HCT116 (cell line): ENCODE measurements at regions not wholly inside any gene's neighbourhood (a gene's known extent, or its start where the extent isn't known, plus 50 kb on each side); places are given as distances from the start of the nearest gene placed in this dataset.
"Not testable (repeated sequence)": the region's sequence is repeated elsewhere in the genome, so short reads cannot be mapped to it uniquely, and the experiment has no call there.

ENCODE experiments used
- ATAC-seq: fragments of 200-7000 bp; cut with Tn5 transposase; 2 replicates; pipeline ENCODE4 v1.9.1; 2020; ENCODE audit warnings: mild to moderate bottlenecking, moderate library complexity
- BruUV-seq: library from RNA; stranded (reverse); fragments of 400-500 nt; replicated peaks from 2 replicates; lab custom pipeline; 2021; lab: Mats Ljungman, UMichigan
- CTCF ChIA-PET: fragments of 300-600 bp; sonication (Branson Sonifier 250); formaldehyde crosslinking; loops from one replicate; lab custom pipeline; 2021; ENCODE audit warnings: antibody characterized with exemption; lab: Charles Lee
- POLR2A ChIA-PET: fragments of 300-600, 350-600 bp; sonication (Branson Sonifier 250); formaldehyde crosslinking; loops from one replicate; lab custom pipeline; 2021; ENCODE audit warnings: antibody characterized with exemption; lab: Charles Lee
- RAD21 ChIA-PET, 2 experiments: fragments of 300-600 bp; sonication (Branson Sonifier 250); formaldehyde crosslinking; loops; one replicate each; lab custom pipeline; 2023; ENCODE audit warnings: low total read pairs in 2 of 2; ENCODE audit not compliant: uncharacterized antibody in 2 of 2, unreplicated experiment in 2 of 2, low non-redundant PET in 1 of 2; lab: Charles Lee
- DNase-seq: peaks from one replicate; pipeline ENCODE4 v3.0.0-alpha.2; 2010; ENCODE audit warnings: low read depth, low spot score
- H2AFZ ChIP-seq: fragments of 200-600 bp; shearing (Covaris generic), sonication (generic); 2 replicates; pipeline ENCODE4 v1.6.1; 2017; ENCODE audit warnings: low read depth, mixed run types, mixed read lengths, antibody characterized with exemption, low read length; ENCODE audit not compliant: poor library complexity, severe bottlenecking
- H3K27ac ChIP-seq: 2 replicates; pipeline ENCODE4 v1.5.1; 2012; ENCODE audit warnings: low read depth, low read length
- H3K27me3 ChIP-seq: fragments of 200-600 bp; sonication (generic); 2 replicates; pipeline ENCODE4 v1.6.1; 2016; ENCODE audit warnings: mixed run types, low read length, mixed read lengths; ENCODE audit not compliant: insufficient read depth
- H3K36me3 ChIP-seq, 2 experiments: fragments of 200-500 bp in 1 of 2; fragments of 200-600 bp in 1 of 2; sonication (Bioruptor generic) in 1 of 2; sonication (generic) in 1 of 2; 2 replicates each; pipeline versions ENCODE4 v1.5.1 to v1.6.1; 2014 to 2016; ENCODE audit warnings: low read length in 2 of 2, inconsistent platforms in 1 of 2, mixed read lengths in 1 of 2, mixed run types in 1 of 2; ENCODE audit not compliant: insufficient read depth in 2 of 2, control insufficient read depth in 1 of 2
- H3K4me1 ChIP-seq, 2 experiments: fragments of 200-600 bp in 1 of 2; sonication (generic) in 1 of 2; 2 replicates each; pipeline versions ENCODE4 v1.5.1 to v1.6.1; 2012 to 2017; ENCODE audit warnings: low read length in 2 of 2, inconsistent platforms in 1 of 2, mild to moderate bottlenecking in 1 of 2, mixed read lengths in 1 of 2, mixed run types in 1 of 2, moderate library complexity in 1 of 2; ENCODE audit not compliant: insufficient read depth in 2 of 2, control insufficient read depth in 1 of 2
- H3K4me2 ChIP-seq: fragments of 200-600 bp; sonication (generic); 2 replicates; pipeline ENCODE4 v1.6.1; 2017; ENCODE audit warnings: mixed run types, low read length, mixed read lengths
- H3K4me3 ChIP-seq, 2 experiments: fragments of 200-600 bp in 1 of 2; sonication (generic) in 1 of 2; replicated peaks in 1 of 2; 2 replicates each; pipeline ENCODE4 v1.5.1; 2011 to 2016; ENCODE audit warnings: low read length in 2 of 2, control low read depth in 1 of 2, low read depth in 1 of 2, mild to moderate bottlenecking in 1 of 2, mixed read lengths in 1 of 2, mixed run types in 1 of 2
- H3K79me2 ChIP-seq: fragments of 200-600 bp; sonication (generic); 2 replicates; pipeline ENCODE4 v1.6.1; 2017; ENCODE audit warnings: mild to moderate bottlenecking, mixed run types, low read length, moderate library complexity, mixed read lengths; ENCODE audit not compliant: insufficient read depth
- H3K9ac ChIP-seq: fragments of 200-600 bp; sonication (generic); 2 replicates; pipeline ENCODE4 v1.6.1; 2016; ENCODE audit warnings: low read length, mixed read lengths
- H3K9me2 ChIP-seq: fragments of 200-600 bp; sonication (generic), shearing (Covaris generic); 2 replicates; pipeline ENCODE4 v1.6.1; 2017; ENCODE audit warnings: mixed run types, mild to moderate bottlenecking, moderate library complexity; ENCODE audit not compliant: insufficient read depth
- H3K9me3 ChIP-seq, 2 experiments: fragments of 200-500 bp in 1 of 2; fragments of 200-600 bp in 1 of 2; sonication (Bioruptor generic) in 1 of 2; sonication (generic) in 1 of 2; 2 replicates each; pipeline ENCODE4 v1.6.1; 2014 to 2017; ENCODE audit warnings: low read length in 2 of 2, mixed read lengths in 2 of 2, inconsistent platforms in 1 of 2, low read depth in 1 of 2, mild to moderate bottlenecking in 1 of 2, mixed run types in 1 of 2, moderate library complexity in 1 of 2; ENCODE audit not compliant: control insufficient read depth in 1 of 2, insufficient read depth in 1 of 2
- H4K20me1 ChIP-seq: fragments of 200-600 bp; sonication (generic), shearing (Covaris generic); 2 replicates; pipeline ENCODE4 v1.6.1; 2017; ENCODE audit warnings: mixed run types, mild to moderate bottlenecking, moderate library complexity; ENCODE audit not compliant: insufficient read depth
- CTCF ChIP-seq, 3 experiments: fragments of 200-600 bp in 1 of 3; sonication (generic) in 1 of 3; IDR thresholded peaks in 2 of 3; conservative IDR thresholded peaks in 1 of 3; 2 replicates each; pipeline ENCODE4 v1.5.1; 2012 to 2017; ENCODE audit warnings: low read depth in 2 of 3, low read length in 2 of 3, antibody characterized with exemption in 1 of 3, borderline replicate concordance in 1 of 3, control low read depth in 1 of 3, mild to moderate bottlenecking in 1 of 3, mixed read lengths in 1 of 3, mixed run types in 1 of 3, moderate library complexity in 1 of 3; ENCODE audit not compliant: insufficient read depth in 1 of 3
- MAX ChIP-seq: IDR thresholded peaks from 2 replicates; pipeline ENCODE4 v1.6.1; 2012
- RAD21 ChIP-seq: IDR thresholded peaks from 2 replicates; pipeline ENCODE4 v1.6.1; 2012; ENCODE audit warnings: low read depth, mild to moderate bottlenecking
- intact Hi-C: fragments of 100-400 bp; cut with micrococcal nuclease; formaldehyde crosslinking; loops from 2 replicates; pipeline ENCODE4 v1.10.0; 2022

- H3K9ac ChIP-seq, H2AFZ ChIP-seq, H3K27ac ChIP-seq, H3K79me2 ChIP-seq, POLR2A ChIA-PET, ATAC-seq, H3K4me1 ChIP-seq, H3K36me3 ChIP-seq, DNase-seq, intact Hi-C loops, H3K9me3 ChIP-seq, BruUV-seq, H4K20me1 ChIP-seq, H3K4me3 ChIP-seq, H3K9me2 ChIP-seq, RAD21 ChIA-PET, H3K27me3 ChIP-seq: not testable (repeated sequence)
- CTCF ChIA-PET = interaction anchor here (0.8 to 0.9 kb wide), 2 partner anchors 133 to 378 kb away, joined by 3 read pairs; no protein-coding TSS in a partner anchor
- 0 out of 2 replicates have a peak, but pooled peaks have one; percentile 20 for TF ChIP-seq MAX
- H3K4me2 ChIP-seq = 0 out of 2 replicates have a peak overlapping the region, but pooled peaks have one; percentile 17
These were observed 98.3 kb upstream of the ZNF195 start for GRCh38 chr11:3476937-3477885.

- H3K27ac ChIP-seq, H2AFZ ChIP-seq, RAD21 ChIA-PET, ATAC-seq, DNase-seq, POLR2A ChIA-PET, H3K9ac ChIP-seq, intact Hi-C loops, H3K79me2 ChIP-seq, H3K36me3 ChIP-seq, H3K9me3 ChIP-seq, H3K9me2 ChIP-seq, H3K4me3 ChIP-seq, H3K27me3 ChIP-seq, H4K20me1 ChIP-seq, H3K4me1 ChIP-seq: not testable (repeated sequence)
- H3K4me2 ChIP-seq = 0 out of 2 replicates have a peak overlapping the region, but pooled peaks have one; percentile 17
- BruUV-seq = TSS peak; percentile 69
- TF ChIP-seq CTCF (IDR thresholded peaks at IDR 0.05 in 2 of 3, conservative IDR thresholded peaks at IDR 0.05 in 1 of 3; ENCODE audit: borderline replicate concordance in 1 of 3, insufficient read depth in 1 of 3, low read depth in 2 of 3, low read length in 2 of 3) (peak; percentile 21 to 38 (median 32); a peak in 5 of 6 replicates), RAD21 (peak; percentile 13; the same call in 1 of the 2 replicates)
- CTCF ChIA-PET = interaction anchor here (0.8 kb wide), 1 partner anchor 378 kb away, joined by 3 read pairs; no protein-coding TSS in a partner anchor
These were observed 97.4 kb upstream of the ZNF195 start for GRCh38 chr11:3476084-3476936.
